ENCODE measurements at regions not wholly inside any gene's neighbourhood (a gene's known extent, or its start where the extent isn't known, plus 50 kb on each side); places are given as distances from the start of the nearest gene placed in this dataset.

DNA sequence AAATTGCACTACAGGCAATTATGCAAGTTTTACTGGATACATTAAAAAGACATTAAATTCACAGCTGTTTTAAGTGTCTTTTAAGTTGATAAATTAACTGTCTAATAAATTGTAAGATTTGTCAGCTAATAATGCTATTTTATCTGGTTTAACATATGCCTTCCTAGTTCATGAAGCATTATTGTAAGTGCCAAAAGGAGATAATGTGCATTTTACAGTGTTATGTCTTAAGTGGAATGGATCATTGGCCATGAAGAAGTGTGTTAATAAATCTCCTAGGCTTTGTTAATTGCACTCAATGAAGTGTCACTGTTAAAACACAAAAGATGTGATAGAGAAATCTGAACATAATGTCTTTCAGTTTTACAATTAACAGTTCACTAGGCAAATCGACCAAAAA lies 784.3 kb upstream of the POU3F4 start:
- TF ChIP-seq, protein P1, sequence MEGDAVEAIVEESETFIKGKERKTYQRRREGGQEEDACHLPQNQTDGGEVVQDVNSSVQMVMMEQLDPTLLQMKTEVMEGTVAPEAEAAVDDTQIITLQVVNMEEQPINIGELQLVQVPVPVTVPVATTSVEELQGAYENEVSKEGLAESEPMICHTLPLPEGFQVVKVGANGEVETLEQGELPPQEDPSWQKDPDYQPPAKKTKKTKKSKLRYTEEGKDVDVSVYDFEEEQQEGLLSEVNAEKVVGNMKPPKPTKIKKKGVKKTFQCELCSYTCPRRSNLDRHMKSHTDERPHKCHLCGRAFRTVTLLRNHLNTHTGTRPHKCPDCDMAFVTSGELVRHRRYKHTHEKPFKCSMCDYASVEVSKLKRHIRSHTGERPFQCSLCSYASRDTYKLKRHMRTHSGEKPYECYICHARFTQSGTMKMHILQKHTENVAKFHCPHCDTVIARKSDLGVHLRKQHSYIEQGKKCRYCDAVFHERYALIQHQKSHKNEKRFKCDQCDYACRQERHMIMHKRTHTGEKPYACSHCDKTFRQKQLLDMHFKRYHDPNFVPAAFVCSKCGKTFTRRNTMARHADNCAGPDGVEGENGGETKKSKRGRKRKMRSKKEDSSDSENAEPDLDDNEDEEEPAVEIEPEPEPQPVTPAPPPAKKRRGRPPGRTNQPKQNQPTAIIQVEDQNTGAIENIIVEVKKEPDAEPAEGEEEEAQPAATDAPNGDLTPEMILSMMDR (IDR thresholded peaks at IDR 0.05), result no peak
- no peak for TF ChIP-seq POLR2A (IDR thresholded peaks at IDR 0.05)

Data from thyroid gland (tissue), 4 donors.